ENCODE measurements at regions not wholly inside any gene's neighbourhood (a gene's known extent, or its start where the extent isn't known, plus 50 kb on each side); places are given as distances from the start of the nearest gene placed in this dataset.

- TF ChIP-seq POLR2A (IDR thresholded peaks at IDR 0.05) (no peak), CTCF (IDR thresholded peaks at IDR 0.05) (no peak)
Measured at GRCh38 chr3:168585544-168585943, 489.8 kb upstream of the GOLIM4 start.

Measured in adrenal gland (tissue), 5 donors.